Mammary epithelial cell (primary cell): ENCODE measurements at regions not wholly inside any gene's neighbourhood (a gene's known extent, or its start where the extent isn't known, plus 50 kb on each side); places are given as distances from the start of the nearest gene placed in this dataset.

ENCODE experiments used
- CTCF ChIP-seq, 2 donors: IDR thresholded peaks in 1 of 2; conservative IDR thresholded peaks in 1 of 2; 2 replicates each; pipeline ENCODE4 v1.5.1; 2011 to 2012; ENCODE audit warnings: inconsistent platforms in 2 of 2, low read length in 2 of 2, mild to moderate bottlenecking in 2 of 2, control low read depth in 1 of 2, low read depth in 1 of 2; ENCODE audit not compliant: insufficient read depth in 1 of 2; ENCODE audit errors: extremely low read depth in 1 of 2
- EZH2 ChIP-seq: IDR thresholded peaks from 2 replicates; pipeline ENCODE4 v1.6.1; 2012; ENCODE audit warnings: low read length, inconsistent platforms, borderline replicate concordance

GRCh38 chr5:101561018-101561417 is 657.9 kb upstream of the ST8SIA4 start:
- TF ChIP-seq CTCF (conservative IDR thresholded peaks at IDR 0.05 in 1 of 2, IDR thresholded peaks at IDR 0.05 in 1 of 2; ENCODE audit: extremely low read depth in 1 of 2, insufficient read depth in 1 of 2, low read depth in 1 of 2, low read length in 2 of 2) (no peak), EZH2 (no peak)
